Hepatocyte (in vitro differentiated cells): ENCODE measurements at regions not wholly inside any gene's neighbourhood (a gene's known extent, or its start where the extent isn't known, plus 50 kb on each side); places are given as distances from the start of the nearest gene placed in this dataset.

Experiments
- EZH2phosphoT487 ChIP-seq: fragments of 200-600 bp; sonication (generic); IDR thresholded peaks from one replicate; pipeline ENCODE4 v1.6.1; 2018; ENCODE audit warnings: antibody characterized with exemption, mild to moderate bottlenecking, low read depth, moderate library complexity; ENCODE audit not compliant: unreplicated experiment, severe bottlenecking
- TF ChIP-seq, protein P1 (sequence below): fragments of 200-600 bp; sonication (generic); IDR thresholded peaks from 2 replicates; pipeline ENCODE4 v1.5.1; 2016; ENCODE audit warnings: antibody characterized with exemption, mild to moderate bottlenecking; ENCODE audit not compliant: poor library complexity

DNA sequence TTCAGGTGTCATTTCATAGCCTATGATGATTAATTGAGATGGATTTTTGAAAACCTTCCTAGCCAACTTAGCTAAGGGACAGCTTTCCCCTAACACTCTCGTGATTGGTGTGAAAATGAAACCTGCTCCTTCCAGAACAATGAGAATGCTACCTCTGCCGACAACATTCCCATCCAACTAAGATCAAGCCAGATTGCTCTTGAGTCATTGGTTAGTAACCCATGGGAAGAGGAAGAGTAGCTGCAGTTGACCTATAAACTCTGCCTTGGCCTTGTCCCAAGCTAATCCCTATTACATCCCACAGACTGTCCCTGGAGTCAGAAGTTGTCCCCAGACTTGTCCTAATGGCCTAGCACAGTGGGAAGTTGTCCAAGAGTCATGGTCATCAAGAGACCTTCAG is 80.5 kb upstream of the SVIL start:
- TF ChIP-seq, protein P1, sequence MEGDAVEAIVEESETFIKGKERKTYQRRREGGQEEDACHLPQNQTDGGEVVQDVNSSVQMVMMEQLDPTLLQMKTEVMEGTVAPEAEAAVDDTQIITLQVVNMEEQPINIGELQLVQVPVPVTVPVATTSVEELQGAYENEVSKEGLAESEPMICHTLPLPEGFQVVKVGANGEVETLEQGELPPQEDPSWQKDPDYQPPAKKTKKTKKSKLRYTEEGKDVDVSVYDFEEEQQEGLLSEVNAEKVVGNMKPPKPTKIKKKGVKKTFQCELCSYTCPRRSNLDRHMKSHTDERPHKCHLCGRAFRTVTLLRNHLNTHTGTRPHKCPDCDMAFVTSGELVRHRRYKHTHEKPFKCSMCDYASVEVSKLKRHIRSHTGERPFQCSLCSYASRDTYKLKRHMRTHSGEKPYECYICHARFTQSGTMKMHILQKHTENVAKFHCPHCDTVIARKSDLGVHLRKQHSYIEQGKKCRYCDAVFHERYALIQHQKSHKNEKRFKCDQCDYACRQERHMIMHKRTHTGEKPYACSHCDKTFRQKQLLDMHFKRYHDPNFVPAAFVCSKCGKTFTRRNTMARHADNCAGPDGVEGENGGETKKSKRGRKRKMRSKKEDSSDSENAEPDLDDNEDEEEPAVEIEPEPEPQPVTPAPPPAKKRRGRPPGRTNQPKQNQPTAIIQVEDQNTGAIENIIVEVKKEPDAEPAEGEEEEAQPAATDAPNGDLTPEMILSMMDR: no peak
- TF ChIP-seq EZH2phosphoT487: no peak
